ENCODE measurements at regions not wholly inside any gene's neighbourhood (a gene's known extent, or its start where the extent isn't known, plus 50 kb on each side); places are given as distances from the start of the nearest gene placed in this dataset.
"Not testable (repeated sequence)": the region's sequence is repeated elsewhere in the genome, so short reads cannot be mapped to it uniquely, and the experiment has no call there.

GRCh38 chr5:91955610-91956009, 572.5 kb upstream of the ARRDC3 start:
- no peak for DNase-seq

- no peak for DNase-seq
Observed at GRCh38 chr5:91954136-91954535, 571.0 kb upstream of the ARRDC3 start.

GRCh38 chr5:91950328-91950727, 567.2 kb upstream of the ARRDC3 start:
- DNase-seq: no peak

GRCh38 chr5:91946870-91947269, 563.8 kb upstream of the ARRDC3 start:
- DNase-seq: no peak

- DNase-seq: no peak
Observed at GRCh38 chr5:91941588-91941987, 558.5 kb upstream of the ARRDC3 start.

GRCh38 chr5:91938441-91938840, 555.3 kb upstream of the ARRDC3 start:
- DNase-seq: no peak

- DNase-seq: no peak
Observed at GRCh38 chr5:91937121-91937520, 554.0 kb upstream of the ARRDC3 start.

GRCh38 chr5:91929522-91929817, 546.4 kb upstream of the ARRDC3 start:
- no peak for DNase-seq

- peak in 1 of 2 experiments; percentile 30 for DNase-seq
Observed at GRCh38 chr5:91928754-91929521, 545.8 kb upstream of the ARRDC3 start.

- no peak for DNase-seq
Observed at GRCh38 chr5:91927439-91927838, 544.3 kb upstream of the ARRDC3 start.

- no peak for DNase-seq
Observed at GRCh38 chr5:91925249-91925648, 542.1 kb upstream of the ARRDC3 start.

- not testable (repeated sequence) for DNase-seq
Observed at GRCh38 chr5:91917037-91917814, 534.1 kb upstream of the ARRDC3 start.

- DNase-seq: no peak
Observed at GRCh38 chr5:91910655-91911054, 527.5 kb upstream of the ARRDC3 start.

- no peak for DNase-seq
Observed at GRCh38 chr5:91910247-91910646, 527.1 kb upstream of the ARRDC3 start.

- no peak for DNase-seq
Observed at GRCh38 chr5:91906494-91906893, 523.4 kb upstream of the ARRDC3 start.

- no peak for DNase-seq
Observed at GRCh38 chr5:91906027-91906426, 522.9 kb upstream of the ARRDC3 start.

- DNase-seq: peak in 1 of 2 experiments; percentile 13
Observed at GRCh38 chr5:91898898-91899297, 515.8 kb upstream of the ARRDC3 start.

- DNase-seq: no peak
Observed at GRCh38 chr5:91898019-91898418, 514.9 kb upstream of the ARRDC3 start.

GRCh38 chr5:91888810-91889209, 505.7 kb upstream of the ARRDC3 start:
- DNase-seq: no peak

GRCh38 chr5:91885291-91886265, 502.5 kb upstream of the ARRDC3 start:
- DNase-seq: peak in 1 of 2 experiments; percentile 8

GRCh38 chr5:91884036-91884435, 500.9 kb upstream of the ARRDC3 start:
- DNase-seq: no peak

GRCh38 chr5:91875196-91875779, 492.2 kb upstream of the ARRDC3 start:
- peak in 1 of 2 experiments; percentile 26 for DNase-seq

GRCh38 chr5:91867799-91868198, 484.7 kb upstream of the ARRDC3 start:
- no peak for DNase-seq
